Ovary (tissue), 7 donors: ENCODE measurements at regions not wholly inside any gene's neighbourhood (a gene's known extent, or its start where the extent isn't known, plus 50 kb on each side); places are given as distances from the start of the nearest gene placed in this dataset.

ENCODE experiments used
- DNase-seq, 5 donors: peaks; one replicate each; pipeline ENCODE4 v3.0.0-alpha.2; 2019 to 2020
- H3K27ac ChIP-seq, 2 donors: fragments of 200-600 bp; one replicate each; pipeline versions ENCODE4 v1.5.1 to v1.8.0; 2019 to 2022
- H3K27me3 ChIP-seq: fragments of 200-600 bp; one replicate; pipeline ENCODE4 v1.8.0; 2022
- H3K36me3 ChIP-seq: fragments of 200-600 bp; sonication (generic); one replicate; pipeline ENCODE4 v1.5.1; 2019
- H3K4me1 ChIP-seq: one replicate; pipeline ENCODE4 v1.8.1; 2013; ENCODE audit warnings: mild to moderate bottlenecking, moderate library complexity; ENCODE audit not compliant: insufficient read depth
- H3K4me3 ChIP-seq: fragments of 200-600 bp; sonication (generic); one replicate; pipeline ENCODE4 v1.5.1; 2017
- H3K9me3 ChIP-seq, 2 donors: fragments of 200-600 bp in 1 of 2; sonication (generic) in 1 of 2; one replicate each; pipeline versions ENCODE4 v1.5.1 to v1.8.1; 2013 to 2019; ENCODE audit warnings: mild to moderate bottlenecking in 1 of 2, moderate library complexity in 1 of 2
- EP300 ChIP-seq: sonication (generic); formaldehyde crosslinking; IDR thresholded peaks from one replicate; pipeline ENCODE4 v1.6.1; 2017; ENCODE audit warnings: antibody characterized with exemption
- POLR2A ChIP-seq: fragments of 450-650 bp; IDR thresholded peaks from one replicate; pipeline ENCODE4 v1.6.1; 2017; ENCODE audit warnings: antibody characterized with exemption, mild to moderate bottlenecking, moderate library complexity
- WGBS, 3 donors: extraction: QIAGEN DNeasy Blood & Tissue Kit in 1 of 3; methylation state at CpG; one replicate each; pipeline versions ENCODE4 v1.1.5 to v1.1.7; 2013 to 2017; 5-methylcytosine and 5-hydroxymethylcytosine counted together
- intact Hi-C, 4 donors: fragments of 100-400 bp; cut with DNase I; formaldehyde crosslinking; loops; one replicate each; pipeline versions ENCODE4 v1.11.0 to v1.15.1; 2022 to 2023
- TF ChIP-seq, protein P1 (sequence below), 3 donors: fragments of 450-650 bp in 2 of 3; fragments of 200-600 bp in 1 of 3; IDR thresholded peaks; one replicate each; pipeline versions ENCODE4 v1.5.1 to v1.8.0; 2016 to 2022; ENCODE audit warnings: antibody characterized with exemption in 3 of 3, mild to moderate bottlenecking in 1 of 3
- donor health status: DM: no; HTN: no; CAD: no; lungs with moderate emphysema.
- donor health status: DM: no; HTN: no; CAD: no.
- donor health status: Bipolar disorder and iron deficiency.
- donor health status: DM: no; HTN: no; CAD: no.
- donor health status: DM: yes; HTN: yes; CAD: no.

DNA sequence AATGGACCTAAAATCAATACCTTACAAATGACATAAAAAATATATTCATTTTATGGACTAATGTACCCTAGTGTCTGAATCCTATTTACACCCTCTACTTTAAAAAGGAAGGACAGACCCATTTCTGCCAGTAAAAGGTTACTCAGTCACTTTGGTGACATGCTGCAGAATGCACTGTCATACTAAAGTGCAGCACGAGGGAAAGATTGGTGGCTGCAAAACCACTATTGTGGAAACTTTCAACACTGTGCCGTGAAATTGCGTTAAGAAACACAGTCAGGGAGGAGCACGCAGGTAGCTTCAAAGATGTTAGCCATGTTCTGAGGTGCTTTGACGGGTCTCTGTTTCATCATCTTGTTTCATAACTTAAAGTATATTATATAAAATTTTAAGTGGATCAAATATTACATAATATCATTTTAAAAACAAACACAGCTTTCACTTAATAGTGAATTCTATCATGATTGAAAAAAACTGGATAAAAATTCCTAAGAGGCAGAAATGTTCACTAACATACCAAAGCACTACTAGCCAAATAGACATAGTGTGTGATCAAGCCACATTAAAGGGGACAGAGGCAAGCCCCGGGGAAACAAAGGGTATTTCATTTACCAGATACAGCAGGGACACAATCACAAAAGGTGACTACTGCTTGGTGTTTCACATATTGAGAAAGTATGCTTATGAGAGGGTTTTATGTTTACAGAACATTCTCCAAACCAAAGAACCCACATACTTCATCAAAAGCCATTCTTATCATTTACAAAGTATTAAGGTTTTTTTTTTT, 330.8 kb upstream of the SOX5 start:
- Histone ChIP-seq H3K27me3 (no peaks in the 10 kb centered on the region), H3K27ac (no peak overlapping the region), H3K9me3 (no peaks in the 10 kb centered on the region), H3K36me3 (no peaks in the 10 kb centered on the region), H3K4me1 (no peaks in the 10 kb centered on the region), H3K4me3 (no peak overlapping the region)
- TF ChIP-seq POLR2A = no peak
- TF ChIP-seq, protein P1, sequence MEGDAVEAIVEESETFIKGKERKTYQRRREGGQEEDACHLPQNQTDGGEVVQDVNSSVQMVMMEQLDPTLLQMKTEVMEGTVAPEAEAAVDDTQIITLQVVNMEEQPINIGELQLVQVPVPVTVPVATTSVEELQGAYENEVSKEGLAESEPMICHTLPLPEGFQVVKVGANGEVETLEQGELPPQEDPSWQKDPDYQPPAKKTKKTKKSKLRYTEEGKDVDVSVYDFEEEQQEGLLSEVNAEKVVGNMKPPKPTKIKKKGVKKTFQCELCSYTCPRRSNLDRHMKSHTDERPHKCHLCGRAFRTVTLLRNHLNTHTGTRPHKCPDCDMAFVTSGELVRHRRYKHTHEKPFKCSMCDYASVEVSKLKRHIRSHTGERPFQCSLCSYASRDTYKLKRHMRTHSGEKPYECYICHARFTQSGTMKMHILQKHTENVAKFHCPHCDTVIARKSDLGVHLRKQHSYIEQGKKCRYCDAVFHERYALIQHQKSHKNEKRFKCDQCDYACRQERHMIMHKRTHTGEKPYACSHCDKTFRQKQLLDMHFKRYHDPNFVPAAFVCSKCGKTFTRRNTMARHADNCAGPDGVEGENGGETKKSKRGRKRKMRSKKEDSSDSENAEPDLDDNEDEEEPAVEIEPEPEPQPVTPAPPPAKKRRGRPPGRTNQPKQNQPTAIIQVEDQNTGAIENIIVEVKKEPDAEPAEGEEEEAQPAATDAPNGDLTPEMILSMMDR (IDR thresholded peaks at IDR 0.05) = no peak
- TF ChIP-seq EP300 = no peak
- intact Hi-C loops = no loop called here
- no peak for DNase-seq
- WGBS, 3 donors = 67 to 71% (median 70%) methylated on average over 6 of the region's 6 CpGs

DNA sequence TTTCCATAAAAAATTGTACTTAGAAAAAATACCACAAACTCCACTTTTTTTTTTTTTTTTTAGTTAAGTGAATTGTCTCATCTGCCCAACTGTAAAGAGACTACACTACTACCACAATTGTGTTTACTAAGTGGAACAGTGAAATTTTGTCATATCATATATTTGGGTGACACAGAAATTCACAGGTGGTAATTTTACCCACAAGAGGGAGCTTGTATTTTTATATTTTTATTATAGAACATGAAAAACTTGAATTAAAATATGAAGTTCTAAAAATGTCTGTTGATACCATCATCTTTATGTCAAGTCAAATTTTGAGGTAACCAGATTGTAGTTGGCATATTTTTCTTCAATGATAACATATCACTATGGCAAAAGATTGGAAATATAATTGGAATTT, 329.4 kb upstream of the SOX5 start:
- H3K36me3 ChIP-seq = no peaks in the 10 kb centered on the region
- no peaks in the 10 kb centered on the region for H3K4me1 ChIP-seq
- H3K9me3 ChIP-seq = no peaks in the 10 kb centered on the region
- no peaks in the 10 kb centered on the region for H3K27me3 ChIP-seq
- intact Hi-C loops = no loop called here
- no peak for TF ChIP-seq EP300
- TF ChIP-seq, protein P1 (IDR thresholded peaks at IDR 0.05) = no peak
- H3K27ac ChIP-seq = no peak overlapping the region
- no peak for DNase-seq
- H3K4me3 ChIP-seq = no peak overlapping the region

DNA sequence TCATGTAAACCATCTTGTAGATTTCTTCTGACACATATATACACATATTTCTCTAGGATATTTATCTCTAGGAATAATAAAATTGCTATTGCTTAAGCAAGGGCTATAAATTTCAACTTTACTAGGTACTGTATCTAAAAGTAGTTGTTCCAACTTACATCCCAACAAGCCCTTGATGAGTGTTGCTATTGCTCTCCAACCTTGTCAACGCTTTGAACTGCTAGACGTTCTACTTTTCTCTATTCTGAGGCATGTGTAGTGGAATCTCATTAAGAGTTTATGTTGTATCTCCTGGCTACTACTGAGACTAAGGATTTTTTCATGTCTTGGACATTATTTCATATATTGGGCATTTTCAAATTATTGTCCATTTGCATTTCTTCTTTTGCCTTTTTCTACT, 321.5 kb upstream of the SOX5 start:
- Histone ChIP-seq H3K27ac (no peak overlapping the region), H3K4me1 (no peaks in the 10 kb centered on the region), H3K27me3 (no peaks in the 10 kb centered on the region), H3K36me3 (no peaks in the 10 kb centered on the region), H3K4me3 (no peak overlapping the region), H3K9me3 (no peaks in the 10 kb centered on the region)
- 70 to 85% (median 79%) methylated on average over 2 of the region's 2 CpGs for WGBS, 3 donors
- intact Hi-C loops = no loop called here
- no peak for DNase-seq
- TF ChIP-seq POLR2A (no peak), EP300 (no peak)
- TF ChIP-seq, protein P1 (IDR thresholded peaks at IDR 0.05) = no peak

DNA sequence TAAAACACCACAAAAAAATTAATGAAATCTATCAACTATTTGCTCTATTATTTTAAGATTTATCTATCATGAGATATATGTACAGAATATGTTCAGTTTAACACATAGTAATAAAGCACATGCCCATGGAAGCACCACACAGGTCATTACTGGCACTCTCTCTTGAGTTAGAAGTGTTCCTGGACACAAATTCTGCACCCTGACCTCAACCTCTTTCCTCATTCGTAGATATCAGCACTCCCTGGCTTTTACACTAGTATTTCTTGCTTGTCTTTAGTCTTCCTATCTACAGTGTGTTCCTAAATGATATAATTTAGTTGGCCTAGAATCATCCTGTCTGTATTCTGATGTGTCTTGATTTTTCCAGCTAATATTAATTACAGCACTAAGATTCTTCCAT, 321.0 kb upstream of the SOX5 start:
- Histone ChIP-seq H3K27ac (no peak overlapping the region), H3K4me1 (no peaks in the 10 kb centered on the region), H3K9me3 (no peaks in the 10 kb centered on the region), H3K27me3 (no peaks in the 10 kb centered on the region), H3K36me3 (no peaks in the 10 kb centered on the region), H3K4me3 (no peak overlapping the region)
- no peak for TF ChIP-seq POLR2A
- TF ChIP-seq, protein P1 (IDR thresholded peaks at IDR 0.05) = no peak
- no peak for TF ChIP-seq EP300
- no peak for DNase-seq
- intact Hi-C loops = no loop called here
- 60 to 85% (median 72%) methylated on average over 1 of the region's 1 CpG for WGBS, 3 donors
